ENCODE measurements at regions not wholly inside any gene's neighbourhood (a gene's known extent, or its start where the extent isn't known, plus 50 kb on each side); places are given as distances from the start of the nearest gene placed in this dataset.
"Not testable (repeated sequence)": the region's sequence is repeated elsewhere in the genome, so short reads cannot be mapped to it uniquely, and the experiment has no call there.

DNA sequence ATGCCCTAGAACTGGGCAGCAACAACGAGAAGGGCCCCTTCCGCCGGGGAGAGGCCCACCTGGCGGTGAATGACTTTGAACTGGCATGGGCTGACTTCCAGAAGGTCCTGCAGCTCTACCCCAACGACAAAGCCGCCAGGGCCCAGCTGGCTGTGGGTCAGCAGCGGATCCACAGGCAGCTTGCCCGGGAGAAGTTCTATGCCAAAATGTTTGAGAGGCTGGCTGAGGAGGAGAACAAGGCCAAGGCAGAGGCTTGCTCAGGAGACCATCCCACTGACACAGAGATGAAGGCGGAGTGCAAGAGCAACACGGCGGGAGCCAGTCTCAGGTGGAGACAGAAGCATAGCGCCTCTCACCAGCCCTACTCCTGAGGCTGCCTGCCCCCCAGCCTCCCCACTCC, 276.6 kb downstream of the SPATA31A1 start:
- H3K27ac ChIP-seq (ENCODE audit: low read depth, low read length); H3K36me3 ChIP-seq (ENCODE audit: control insufficient read depth, insufficient read depth, low read length); H3K4me1 ChIP-seq (ENCODE audit: control insufficient read depth, insufficient read depth, low read length); H3K9ac ChIP-seq (ENCODE audit: low read length); H3K27me3 ChIP-seq (ENCODE audit: control insufficient read depth, insufficient read depth, low read length); H3K4me3 ChIP-seq (ENCODE audit: low read length): not testable (repeated sequence)

DNA sequence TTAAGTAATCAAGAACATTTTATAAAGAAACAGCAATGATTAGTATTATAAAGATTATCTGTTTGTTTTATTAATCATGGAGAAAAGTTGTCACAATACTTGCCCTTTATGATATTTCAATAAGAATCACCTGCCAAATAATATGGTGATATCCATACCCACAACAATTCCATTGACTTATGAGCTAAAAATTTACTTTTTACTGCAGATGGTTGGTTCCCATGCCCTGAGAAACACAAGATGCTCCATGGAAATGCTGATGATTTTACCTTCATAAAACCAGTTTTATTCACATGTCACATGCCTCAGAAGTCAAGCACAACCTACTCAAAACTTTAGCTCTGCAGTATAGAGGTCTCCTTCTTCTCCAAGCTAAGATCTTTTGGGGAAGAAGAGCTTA, 293.6 kb downstream of the SPATA31A1 start:
- not testable (repeated sequence) for H3K4me3 ChIP-seq (ENCODE audit: low read length); H3K36me3 ChIP-seq (ENCODE audit: control insufficient read depth, insufficient read depth, low read length); H3K27me3 ChIP-seq (ENCODE audit: control insufficient read depth, insufficient read depth, low read length); H3K9ac ChIP-seq (ENCODE audit: low read length); H3K27ac ChIP-seq (ENCODE audit: low read depth, low read length); H3K4me1 ChIP-seq (ENCODE audit: control insufficient read depth, insufficient read depth, low read length)

DNA sequence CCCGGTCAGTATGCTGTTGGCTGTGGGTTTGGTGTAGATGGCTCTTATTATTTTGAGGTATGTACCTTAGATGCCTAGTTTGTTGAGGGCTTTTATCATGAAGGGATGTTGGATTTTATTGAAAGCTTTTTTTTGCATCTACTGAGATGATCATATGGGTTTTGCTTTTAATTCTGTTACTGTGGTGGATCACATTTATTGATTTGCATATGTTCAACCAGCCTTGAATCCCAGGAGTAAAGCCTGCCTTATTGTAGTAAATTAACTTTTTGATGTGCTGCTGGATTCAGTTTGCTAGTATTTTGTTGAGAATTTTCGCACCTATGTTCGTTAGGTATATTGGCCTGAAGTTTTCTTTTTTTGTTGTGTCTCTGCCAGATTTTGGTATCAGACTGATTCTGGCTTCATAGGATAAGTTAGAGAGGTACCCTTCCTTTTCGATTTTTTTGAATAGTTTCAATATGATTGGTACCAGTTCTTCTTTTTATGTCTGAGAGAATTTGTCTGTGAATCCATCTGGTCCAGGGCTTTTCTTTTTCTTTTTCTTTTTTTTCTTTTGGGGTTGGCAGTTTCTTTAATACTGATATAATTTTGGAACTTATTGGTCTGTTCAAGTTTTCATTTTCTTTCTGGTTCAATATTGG, 301.6 kb downstream of the SPATA31A1 start:
- H3K36me3 ChIP-seq (ENCODE audit: control insufficient read depth, insufficient read depth, low read length); H3K27ac ChIP-seq (ENCODE audit: low read depth, low read length); H3K9ac ChIP-seq (ENCODE audit: low read length); H3K4me1 ChIP-seq (ENCODE audit: control insufficient read depth, insufficient read depth, low read length); H3K27me3 ChIP-seq (ENCODE audit: control insufficient read depth, insufficient read depth, low read length); H3K4me3 ChIP-seq (ENCODE audit: low read length): not testable (repeated sequence)

DNA sequence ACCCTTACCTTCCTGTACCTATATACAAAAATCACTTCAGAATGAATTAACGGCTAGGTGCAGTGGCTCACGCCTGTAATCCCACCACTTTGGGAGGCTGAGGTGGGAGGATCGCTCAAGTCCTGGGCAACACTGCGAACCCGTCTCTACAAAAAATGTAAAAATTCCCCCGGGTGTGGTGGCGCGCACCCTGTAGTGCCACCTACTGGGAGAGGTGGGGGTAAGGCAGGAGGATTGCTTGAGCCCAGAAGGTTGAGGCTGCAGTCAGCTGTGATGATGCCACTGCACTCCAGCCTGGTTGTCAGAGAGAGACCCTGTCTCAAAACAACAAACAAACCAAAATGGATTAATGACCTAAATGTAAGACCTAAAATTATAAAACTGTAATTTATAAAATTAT, 307.6 kb downstream of the SPATA31A1 start:
- H3K27ac ChIP-seq (ENCODE audit: low read depth, low read length); H3K9ac ChIP-seq (ENCODE audit: low read length); H3K36me3 ChIP-seq (ENCODE audit: control insufficient read depth, insufficient read depth, low read length); H3K4me3 ChIP-seq (ENCODE audit: low read length); H3K27me3 ChIP-seq (ENCODE audit: control insufficient read depth, insufficient read depth, low read length); H3K4me1 ChIP-seq (ENCODE audit: control insufficient read depth, insufficient read depth, low read length): not testable (repeated sequence)

DNA sequence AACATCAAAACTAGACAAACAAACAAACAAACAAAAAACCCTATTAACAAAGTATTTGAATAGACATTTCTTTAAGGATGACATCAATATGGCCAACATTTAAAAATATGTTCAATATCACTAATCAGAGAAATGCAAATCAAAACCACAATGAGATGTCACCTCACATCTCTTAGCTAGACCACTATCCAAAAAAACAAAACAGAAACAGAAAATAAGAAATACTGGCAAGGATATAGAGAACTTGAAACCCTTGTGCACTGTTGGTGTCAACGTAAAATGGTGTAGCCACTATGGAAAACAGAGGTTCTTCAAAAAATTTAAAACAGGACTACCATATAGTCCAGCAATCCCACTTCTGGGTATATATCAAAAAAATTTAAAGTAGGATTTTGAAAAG, 308.2 kb downstream of the SPATA31A1 start:
- H3K36me3 ChIP-seq (ENCODE audit: control insufficient read depth, insufficient read depth, low read length); H3K4me3 ChIP-seq (ENCODE audit: low read length); H3K27ac ChIP-seq (ENCODE audit: low read depth, low read length); H3K9ac ChIP-seq (ENCODE audit: low read length); H3K27me3 ChIP-seq (ENCODE audit: control insufficient read depth, insufficient read depth, low read length); H3K4me1 ChIP-seq (ENCODE audit: control insufficient read depth, insufficient read depth, low read length): not testable (repeated sequence)

DNA sequence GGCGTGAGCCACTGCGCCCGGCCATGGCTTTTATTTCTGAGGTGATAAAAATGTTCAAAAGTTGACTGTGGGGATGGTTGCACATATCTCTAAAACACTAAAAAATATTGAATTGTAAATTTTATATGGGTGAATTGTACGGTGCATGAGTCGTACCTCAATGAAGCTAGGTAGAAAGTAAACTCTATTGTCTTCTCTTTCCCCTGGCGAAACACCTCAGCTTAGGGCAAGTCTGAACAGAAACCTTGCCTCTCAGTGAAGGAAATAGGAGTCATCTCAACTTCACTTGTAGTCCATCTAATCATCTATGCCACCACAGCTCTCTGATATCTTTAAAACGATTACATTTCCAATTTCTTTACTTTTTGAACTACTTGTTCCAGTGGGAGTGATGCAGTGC, 309.6 kb downstream of the SPATA31A1 start:
- not testable (repeated sequence) for H3K36me3 ChIP-seq (ENCODE audit: control insufficient read depth, insufficient read depth, low read length); H3K27me3 ChIP-seq (ENCODE audit: control insufficient read depth, insufficient read depth, low read length); H3K27ac ChIP-seq (ENCODE audit: low read depth, low read length); H3K4me3 ChIP-seq (ENCODE audit: low read length); H3K9ac ChIP-seq (ENCODE audit: low read length); H3K4me1 ChIP-seq (ENCODE audit: control insufficient read depth, insufficient read depth, low read length)

DNA sequence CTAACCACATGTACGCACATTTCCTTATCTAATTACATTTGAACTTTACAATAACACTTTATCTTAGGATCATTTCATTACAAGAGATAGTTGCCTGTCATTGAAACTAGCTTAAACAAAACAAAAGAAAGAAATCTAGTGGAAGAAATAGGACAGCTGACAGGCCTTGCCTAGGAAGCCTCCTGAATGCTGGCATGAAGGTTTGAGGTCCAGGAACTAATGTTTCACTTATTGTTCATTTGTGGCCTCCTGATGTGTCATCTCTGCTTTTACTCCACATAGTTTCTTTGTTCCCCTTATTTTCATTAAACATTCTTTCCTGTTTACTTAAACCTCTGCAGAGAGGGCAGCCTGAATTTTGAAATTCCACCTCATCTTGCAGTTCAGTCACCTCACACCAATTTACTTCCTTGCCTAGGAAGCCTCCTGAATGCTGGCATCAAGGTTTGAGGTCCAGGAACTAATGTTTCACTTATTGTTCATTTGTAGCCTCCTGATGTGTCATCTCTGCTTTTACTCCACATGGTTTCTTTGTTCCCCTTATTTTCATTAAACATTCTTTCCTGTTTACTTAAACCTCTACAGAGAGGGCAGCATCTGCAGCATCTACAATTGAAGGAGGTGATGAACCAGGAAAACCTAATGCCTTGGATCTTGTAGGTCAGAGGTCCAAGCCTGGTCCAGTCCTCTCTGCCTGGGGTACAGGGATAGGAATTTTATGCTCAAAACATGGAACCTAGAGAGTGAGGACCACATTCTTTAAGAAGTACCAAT, 319.2 kb downstream of the SPATA31A1 start:
- H3K4me3 ChIP-seq (ENCODE audit: low read length); H3K4me1 ChIP-seq (ENCODE audit: control insufficient read depth, insufficient read depth, low read length); H3K36me3 ChIP-seq (ENCODE audit: control insufficient read depth, insufficient read depth, low read length); H3K9ac ChIP-seq (ENCODE audit: low read length); H3K27me3 ChIP-seq (ENCODE audit: control insufficient read depth, insufficient read depth, low read length); H3K27ac ChIP-seq (ENCODE audit: low read depth, low read length): not testable (repeated sequence)

DNA sequence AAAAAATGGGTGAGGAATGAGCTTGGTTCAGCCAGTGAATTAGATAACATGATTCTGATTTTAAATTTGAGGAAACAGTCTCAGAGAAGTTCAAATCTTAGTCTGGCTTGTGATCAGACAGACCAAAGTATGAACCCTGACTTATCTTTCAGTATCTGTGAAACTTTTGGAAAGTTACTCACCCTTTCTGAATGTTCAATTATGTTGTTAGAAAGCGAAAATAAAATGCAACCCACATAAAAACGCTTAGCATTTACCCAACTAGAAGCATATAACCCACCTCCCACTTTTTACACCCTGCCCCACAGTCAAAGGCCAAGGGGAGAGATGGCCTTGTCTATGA, 319.7 kb downstream of the SPATA31A1 start:
- not testable (repeated sequence) for H3K27ac ChIP-seq (ENCODE audit: low read depth, low read length); H3K27me3 ChIP-seq (ENCODE audit: control insufficient read depth, insufficient read depth, low read length); H3K4me3 ChIP-seq (ENCODE audit: low read length)

DNA sequence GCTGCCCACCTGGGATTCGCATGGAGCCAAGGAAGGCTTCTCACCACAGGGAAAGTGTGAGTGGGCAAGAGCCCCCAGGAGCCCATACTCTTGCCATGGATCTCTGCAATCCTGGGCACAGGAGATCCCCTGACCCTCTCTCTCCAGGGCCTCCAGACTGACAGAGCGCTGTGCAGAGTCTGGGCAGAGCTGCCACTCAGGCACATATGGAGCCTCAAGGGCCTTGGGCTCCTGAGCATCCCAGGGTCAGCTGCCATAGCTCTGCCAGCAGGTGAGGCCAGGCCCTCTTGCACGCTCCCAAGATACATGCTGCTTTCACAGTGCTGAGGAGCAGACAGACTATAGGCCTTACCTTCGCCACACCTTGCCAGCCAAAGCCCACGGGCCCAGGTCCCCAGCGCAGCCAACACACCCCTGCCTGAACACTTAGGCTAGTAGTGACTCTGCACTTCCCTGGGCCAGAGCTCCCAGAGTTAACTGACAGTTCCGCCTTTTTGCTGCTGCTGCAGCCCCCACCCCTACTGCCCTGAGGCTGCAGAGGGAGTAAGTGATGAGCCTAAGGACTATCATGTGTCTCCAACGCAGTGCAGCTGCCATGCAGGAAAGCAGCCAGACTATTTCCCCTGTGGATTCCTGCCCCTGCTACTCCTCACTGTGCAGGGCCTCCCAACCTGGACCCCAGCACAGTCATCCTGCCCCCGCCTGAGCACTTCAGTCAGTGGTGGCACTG, 323.2 kb downstream of the SPATA31A1 start:
- not testable (repeated sequence) for H3K36me3 ChIP-seq (ENCODE audit: control insufficient read depth, insufficient read depth, low read length); H3K9ac ChIP-seq (ENCODE audit: low read length); H3K4me1 ChIP-seq (ENCODE audit: control insufficient read depth, insufficient read depth, low read length); H3K27ac ChIP-seq (ENCODE audit: low read depth, low read length); H3K4me3 ChIP-seq (ENCODE audit: low read length); H3K27me3 ChIP-seq (ENCODE audit: control insufficient read depth, insufficient read depth, low read length)

More for the DNA sequence above, 319.7 kb downstream of the SPATA31A1 start:
- not testable (repeated sequence) for H3K36me3 ChIP-seq (ENCODE audit: control insufficient read depth, insufficient read depth, low read length); H3K9ac ChIP-seq (ENCODE audit: low read length); H3K4me1 ChIP-seq (ENCODE audit: control insufficient read depth, insufficient read depth, low read length)

DNA sequence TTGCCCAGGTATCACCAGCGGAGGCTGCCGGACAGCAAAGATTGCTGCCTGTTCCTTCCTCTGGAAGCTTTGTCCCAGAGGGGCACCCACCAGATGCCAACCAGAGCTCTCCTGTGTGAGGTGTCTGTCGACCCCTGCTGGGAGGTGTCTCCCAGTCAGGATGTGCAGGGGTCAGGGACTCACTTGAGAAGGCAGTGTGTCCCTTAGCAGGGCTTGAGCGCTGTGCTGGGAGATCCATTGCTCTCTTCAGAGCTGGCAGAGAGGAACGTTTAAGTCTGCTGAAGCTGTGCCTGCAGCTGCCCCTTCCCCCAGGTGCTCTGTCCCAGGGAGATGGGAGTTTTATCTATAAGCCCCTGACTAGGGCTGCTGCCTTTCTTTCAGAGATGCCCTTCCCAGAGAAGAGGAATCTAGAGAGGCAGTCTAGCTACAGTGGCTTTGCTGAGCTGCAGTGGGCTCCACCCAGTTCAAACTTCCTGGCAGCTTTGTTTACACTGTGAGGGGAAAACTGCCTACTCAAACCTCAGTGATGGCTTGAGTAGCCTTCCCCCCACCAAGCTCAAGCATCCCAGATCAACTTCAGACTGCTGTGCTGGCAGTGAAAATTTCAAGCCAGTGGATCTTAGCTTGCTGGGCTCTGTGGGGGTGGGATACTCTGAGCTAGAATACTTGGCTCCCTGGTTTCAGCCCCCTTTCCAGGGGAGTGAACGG, 325.4 kb downstream of the SPATA31A1 start:
- not testable (repeated sequence) for H3K36me3 ChIP-seq (ENCODE audit: control insufficient read depth, insufficient read depth, low read length); H3K27me3 ChIP-seq (ENCODE audit: control insufficient read depth, insufficient read depth, low read length); H3K9ac ChIP-seq (ENCODE audit: low read length); H3K27ac ChIP-seq (ENCODE audit: low read depth, low read length); H3K4me1 ChIP-seq (ENCODE audit: control insufficient read depth, insufficient read depth, low read length); H3K4me3 ChIP-seq (ENCODE audit: low read length)

DNA sequence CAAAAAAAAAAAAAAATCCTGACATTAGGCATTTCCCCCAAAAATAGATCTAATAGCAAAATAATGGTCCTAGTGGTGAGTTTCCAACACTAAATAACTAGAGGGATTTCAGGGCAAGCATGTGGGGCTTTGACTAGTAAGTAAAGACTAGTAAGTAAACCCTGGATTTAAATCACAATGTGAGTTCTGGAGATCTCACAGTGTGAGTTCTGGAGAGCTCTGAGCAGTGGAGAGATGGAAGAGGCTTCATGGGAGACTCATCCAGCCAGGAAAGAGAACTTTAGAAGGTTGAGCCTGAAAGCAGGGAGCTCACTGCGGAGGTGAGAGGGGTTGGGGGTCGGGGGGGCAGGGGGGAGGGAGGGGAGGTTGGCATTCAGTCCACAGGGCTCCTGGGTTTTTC, 373.4 kb downstream of the SPATA31A1 start:
- H3K36me3 ChIP-seq (ENCODE audit: control insufficient read depth, insufficient read depth, low read length); H3K4me1 ChIP-seq (ENCODE audit: control insufficient read depth, insufficient read depth, low read length); H3K27ac ChIP-seq (ENCODE audit: low read depth, low read length); H3K4me3 ChIP-seq (ENCODE audit: low read length); H3K9ac ChIP-seq (ENCODE audit: low read length); H3K27me3 ChIP-seq (ENCODE audit: control insufficient read depth, insufficient read depth, low read length): not testable (repeated sequence)

DNA sequence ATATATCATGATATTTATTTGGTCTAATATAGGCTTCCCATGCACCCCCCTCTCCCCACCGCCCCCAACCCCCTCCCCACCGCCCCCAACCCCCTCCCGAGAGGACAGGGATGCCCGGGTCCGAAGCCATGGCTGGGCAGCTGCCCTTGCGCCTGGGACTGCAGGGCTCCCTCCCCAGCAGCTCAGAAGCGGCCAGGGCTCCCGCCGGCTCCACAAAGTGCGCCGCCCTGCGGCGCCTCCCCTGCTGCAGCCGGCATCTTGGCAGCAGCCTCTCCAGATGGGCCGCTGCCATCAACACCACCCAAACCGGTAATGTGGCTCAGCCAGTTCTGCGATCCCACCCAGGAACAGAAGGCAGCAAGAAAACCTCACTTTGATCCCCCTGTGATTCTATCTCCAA, 389.4 kb downstream of the SPATA31A1 start:
- not testable (repeated sequence) for H3K36me3 ChIP-seq (ENCODE audit: control insufficient read depth, insufficient read depth, low read length); H3K9ac ChIP-seq (ENCODE audit: low read length); H3K4me3 ChIP-seq (ENCODE audit: low read length); H3K27ac ChIP-seq (ENCODE audit: low read depth, low read length); H3K4me1 ChIP-seq (ENCODE audit: control insufficient read depth, insufficient read depth, low read length); H3K27me3 ChIP-seq (ENCODE audit: control insufficient read depth, insufficient read depth, low read length)
